ENCODE measurements at regions not wholly inside any gene's neighbourhood (a gene's known extent, or its start where the extent isn't known, plus 50 kb on each side); places are given as distances from the start of the nearest gene placed in this dataset.

DNA sequence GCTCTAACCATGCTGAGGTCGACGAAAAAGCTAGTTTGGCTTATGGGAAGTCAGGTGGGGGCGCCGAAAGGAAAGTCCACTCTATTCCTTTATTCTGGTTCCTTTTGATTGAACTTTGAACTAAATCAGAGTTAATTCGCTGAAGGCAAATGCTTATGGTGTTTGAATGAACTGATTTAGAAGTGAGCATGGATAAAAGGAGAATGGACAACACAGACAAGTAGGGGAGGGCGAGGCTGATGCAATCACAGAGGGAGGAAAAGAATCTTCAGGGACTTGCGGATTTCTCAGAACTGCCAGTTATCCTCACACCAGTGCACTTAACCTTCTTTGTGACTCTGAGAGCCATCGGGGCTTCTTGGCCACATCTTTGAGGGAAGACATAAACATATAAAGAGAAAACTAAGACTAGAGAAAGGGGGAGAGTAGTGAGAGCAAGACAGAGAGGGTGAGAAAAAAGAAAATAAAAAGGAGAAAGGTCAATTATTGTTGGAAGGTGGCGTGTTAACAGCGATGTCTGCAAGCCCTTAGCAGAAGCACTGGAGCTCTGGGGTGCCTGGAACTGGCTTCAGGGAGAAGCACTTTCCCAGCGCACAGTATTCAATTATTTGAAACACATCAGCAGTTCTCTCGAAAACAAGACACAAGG, 59.2 kb downstream of the PABIR2 start:
- Histone ChIP-seq H3K36me3 (no peaks in the 10 kb centered on the region), H3K9ac (no peak overlapping the region), H3K4me2 (no peak overlapping the region), H4K20me1 (peaks cover 0 to 5% (median 0%) of the 10 kb centered on the region in 11 experiments; a peak in 2 of 22 replicates), H3K27me3 (peaks cover 92 to 100% (median 100%) of the 10 kb centered on the region in 11 experiments), H3K9me3 (replicated peaks in 1 of 11) (peaks cover 0 to 13% (median 0%) of the 10 kb centered on the region in 11 experiments; a peak in 8 of 22 replicates), H3K4me1 (peaks cover 0 to 21% (median 4%) of the 10 kb centered on the region in 10 experiments; a peak in 8 of 20 replicates), H3K4me3 (no peak overlapping the region), H3K27ac (no peak overlapping the region)
- no peak for TF ChIP-seq Cebpa-rat (IDR thresholded peaks at IDR 0.05)

DNA sequence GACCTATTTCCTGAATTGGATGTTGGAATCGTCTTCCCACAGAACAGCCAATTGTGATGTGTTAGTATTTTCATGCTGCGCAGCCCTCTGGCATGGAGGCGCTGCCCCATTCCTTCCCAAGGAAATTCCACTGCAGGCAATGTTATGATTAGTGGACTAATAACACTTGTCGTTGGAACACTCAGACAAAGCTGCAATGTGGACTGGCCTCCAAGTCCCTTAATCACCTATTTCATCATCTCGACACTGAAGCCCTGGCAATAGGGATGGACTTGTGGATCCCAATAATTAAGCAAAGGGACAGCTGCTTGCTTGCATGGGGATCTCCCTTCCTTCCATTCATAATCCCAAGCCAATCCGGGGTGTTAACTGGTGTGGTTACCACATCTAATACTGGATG, 59.9 kb downstream of the PABIR2 start:
- Histone ChIP-seq H3K4me1 (peaks cover 0 to 21% (median 2%) of the 10 kb centered on the region in 10 experiments; a peak in 7 of 20 replicates), H3K9ac (no peak overlapping the region), H3K4me3 (no peak overlapping the region), H3K9me3 (replicated peaks in 1 of 11) (peaks cover 0 to 13% (median 0%) of the 10 kb centered on the region in 11 experiments; a peak in 8 of 22 replicates), H3K27me3 (peaks cover 92 to 100% (median 100%) of the 10 kb centered on the region in 11 experiments), H3K36me3 (no peaks in the 10 kb centered on the region), H4K20me1 (peaks cover 0 to 5% (median 0%) of the 10 kb centered on the region in 11 experiments; a peak in 2 of 22 replicates), H3K27ac (no peak overlapping the region), H3K4me2 (no peak overlapping the region)
- TF ChIP-seq Cebpa-rat (IDR thresholded peaks at IDR 0.05), result no peak

DNA sequence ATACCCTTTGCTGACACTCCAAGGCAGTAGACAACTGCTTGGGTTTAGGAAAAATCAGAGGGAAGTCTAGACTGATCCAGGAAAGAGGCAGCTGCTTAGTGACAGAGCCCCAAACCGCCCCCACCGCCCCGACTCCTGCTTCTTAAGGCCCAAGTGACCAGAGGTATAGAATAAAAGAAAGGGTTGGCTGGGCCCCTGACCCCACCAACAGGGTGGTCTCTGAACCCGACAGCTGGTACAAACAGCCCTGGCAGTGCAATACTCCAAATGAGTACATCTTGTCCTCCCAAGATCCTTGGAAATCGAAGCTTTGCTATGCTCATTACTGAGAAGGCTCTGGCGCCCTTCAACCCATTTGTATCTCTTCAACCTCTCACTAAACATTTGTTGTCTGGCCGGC, 60.6 kb downstream of the PABIR2 start:
- H3K4me3 ChIP-seq, result no peak overlapping the region
- H3K4me2 ChIP-seq, result no peak overlapping the region
- H3K9ac ChIP-seq, result no peak overlapping the region
- H4K20me1 ChIP-seq, result peaks cover 0 to 5% (median 0%) of the 10 kb centered on the region in 11 experiments; a peak in 2 of 22 replicates
- H3K4me1 ChIP-seq, result peaks cover 0 to 21% (median 2%) of the 10 kb centered on the region in 10 experiments; a peak in 7 of 20 replicates
- no peak overlapping the region for H3K27ac ChIP-seq
- peaks cover 97 to 100% (median 100%) of the 10 kb centered on the region in 11 experiments for H3K27me3 ChIP-seq
- no peaks in the 10 kb centered on the region for H3K36me3 ChIP-seq
- H3K9me3 ChIP-seq (replicated peaks in 1 of 11), result peaks cover 0 to 13% (median 0%) of the 10 kb centered on the region in 11 experiments; a peak in 8 of 22 replicates
- no peak for TF ChIP-seq Cebpa-rat (IDR thresholded peaks at IDR 0.05)

DNA sequence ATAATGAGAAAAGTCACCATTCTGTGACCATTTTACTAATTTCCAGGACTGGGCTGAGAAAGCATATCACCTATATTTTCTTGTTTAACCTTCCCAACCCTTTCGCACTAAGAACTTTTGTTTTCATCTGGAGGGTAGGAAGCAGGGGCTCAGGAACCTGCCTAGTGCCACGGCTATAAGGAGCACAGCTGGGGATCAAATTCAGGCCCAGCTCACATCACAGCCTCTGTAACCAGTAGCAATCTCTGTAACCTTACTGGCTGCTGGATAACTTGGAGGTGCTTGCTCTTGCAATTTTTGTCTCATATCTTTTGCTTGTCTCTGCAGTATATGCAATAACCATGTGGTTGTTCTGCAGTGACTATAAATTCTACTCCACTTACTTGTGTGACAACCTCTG, 62.0 kb downstream of the PABIR2 start:
- Histone ChIP-seq H3K36me3 (no peaks in the 10 kb centered on the region), H3K27ac (no peak overlapping the region), H3K4me2 (no peak overlapping the region; a peak in 2 of 22 replicates), H4K20me1 (peaks cover 0 to 5% (median 0%) of the 10 kb centered on the region in 11 experiments; a peak in 2 of 22 replicates), H3K4me1 (peaks cover 0 to 21% (median 2%) of the 10 kb centered on the region in 10 experiments; a peak in 6 of 20 replicates), H3K9ac (no peak overlapping the region), H3K4me3 (no peak overlapping the region), H3K9me3 (replicated peaks in 1 of 11) (0 out of 22 replicates have a peak, but pooled peaks cover 0 to 4% (median 0%) of the 10 kb centered on the region in 11 experiments), H3K27me3 (peaks cover 99 to 100% (median 100%) of the 10 kb centered on the region in 11 experiments)
- TF ChIP-seq Cebpa-rat (IDR thresholded peaks at IDR 0.05), result no peak

DNA sequence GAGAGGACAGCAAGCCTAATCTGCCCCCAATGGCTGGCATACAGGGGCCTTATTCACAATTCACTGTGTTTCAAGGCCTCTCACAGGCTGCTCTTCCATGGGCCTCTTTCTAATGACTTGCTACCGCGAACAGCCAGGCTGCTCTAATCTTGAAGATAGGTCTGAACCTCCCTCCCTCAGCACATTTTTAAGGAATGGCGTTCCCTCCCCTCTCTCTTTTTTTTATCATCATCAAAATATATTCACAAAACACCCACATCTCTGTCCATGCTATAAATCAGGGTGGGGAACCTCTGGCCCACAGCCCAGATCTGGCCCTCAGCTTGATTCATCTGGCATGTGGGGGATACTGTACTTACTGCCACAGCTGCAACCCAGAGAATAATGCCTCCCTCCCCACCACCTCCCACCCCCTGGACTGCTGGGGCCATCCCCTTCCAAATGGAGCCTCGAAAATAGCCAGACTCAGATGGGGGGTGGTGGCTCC, 62.5 kb downstream of the PABIR2 start:
- Histone ChIP-seq H3K4me1 (peaks cover 0 to 21% (median 2%) of the 10 kb centered on the region in 10 experiments; a peak in 6 of 20 replicates), H3K36me3 (no peaks in the 10 kb centered on the region), H3K4me3 (no peak overlapping the region), H3K4me2 (no peak overlapping the region; a peak in 1 of 22 replicates), H3K9ac (no peak overlapping the region), H3K27ac (no peak overlapping the region), H4K20me1 (peaks cover 0 to 5% (median 0%) of the 10 kb centered on the region in 11 experiments; a peak in 2 of 22 replicates), H3K27me3 (peaks cover 97 to 100% (median 100%) of the 10 kb centered on the region in 11 experiments), H3K9me3 (replicated peaks in 1 of 11) (no peaks in the 10 kb centered on the region)
- TF ChIP-seq Cebpa-rat (IDR thresholded peaks at IDR 0.05), result no peak

DNA sequence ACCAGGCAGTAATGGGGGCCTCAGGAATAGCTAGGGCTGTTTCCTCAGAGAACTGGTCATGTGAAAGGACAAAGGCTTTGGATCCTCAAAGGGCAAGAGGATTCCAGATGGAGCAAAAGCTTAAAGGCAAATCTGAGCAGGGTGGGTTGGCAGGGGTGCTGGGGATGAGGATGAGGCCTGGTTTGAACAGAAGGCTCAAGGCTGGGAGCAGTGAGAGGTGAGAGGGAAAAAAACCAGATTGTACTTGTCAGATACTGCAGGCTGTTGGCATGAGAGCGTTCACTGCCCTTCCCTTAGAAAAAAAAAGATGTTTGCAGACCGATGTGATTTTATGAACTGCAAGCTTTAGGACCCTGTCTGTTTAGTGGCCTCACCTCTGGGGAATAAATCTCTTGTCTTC, 63.4 kb downstream of the PABIR2 start:
- H3K4me1 ChIP-seq, result peaks cover 0 to 15% (median 0%) of the 10 kb centered on the region in 10 experiments; a peak in 3 of 20 replicates

DNA sequence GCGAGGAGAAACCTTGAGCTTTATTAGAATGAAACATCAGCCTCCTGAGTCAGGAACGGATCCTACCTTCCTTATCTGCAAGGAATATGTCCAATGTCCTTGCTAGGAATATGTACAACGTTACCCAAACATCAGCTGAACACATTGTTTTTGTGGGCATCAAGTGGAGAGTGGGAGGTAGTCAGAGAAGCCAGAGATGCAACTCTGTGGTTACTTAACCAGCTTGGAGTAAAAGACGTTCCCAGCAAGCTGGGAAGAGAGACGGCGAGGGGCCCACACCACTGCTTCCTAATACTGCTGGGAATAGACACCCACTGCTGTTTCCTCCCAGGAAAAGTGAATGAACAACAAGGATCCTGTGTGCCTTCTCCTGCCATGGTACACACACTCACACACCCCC, 64.3 kb downstream of the PABIR2 start:
- H3K36me3 ChIP-seq, result no peaks in the 10 kb centered on the region
- peaks cover 0 to 5% (median 0%) of the 10 kb centered on the region in 11 experiments; a peak in 2 of 22 replicates for H4K20me1 ChIP-seq
- no peak overlapping the region for H3K9ac ChIP-seq
- peaks cover 0 to 15% (median 0%) of the 10 kb centered on the region in 10 experiments; a peak in 3 of 20 replicates for H3K4me1 ChIP-seq
- no peak overlapping the region for H3K27ac ChIP-seq
- peaks cover 97 to 100% (median 100%) of the 10 kb centered on the region in 11 experiments for H3K27me3 ChIP-seq
- no peak overlapping the region for H3K4me3 ChIP-seq
- H3K4me2 ChIP-seq, result no peak overlapping the region
- TF ChIP-seq Cebpa-rat (IDR thresholded peaks at IDR 0.05), result no peak
- H3K9me3 ChIP-seq (replicated peaks in 1 of 11), result no peaks in the 10 kb centered on the region; a peak in 1 of 22 replicates

More for the DNA sequence above, 63.4 kb downstream of the PABIR2 start:
- no peak overlapping the region for H3K27ac ChIP-seq
- H3K4me3 ChIP-seq, result no peak overlapping the region
- peaks cover 97 to 100% (median 100%) of the 10 kb centered on the region in 11 experiments for H3K27me3 ChIP-seq
- H4K20me1 ChIP-seq, result peaks cover 0 to 5% (median 0%) of the 10 kb centered on the region in 11 experiments; a peak in 2 of 22 replicates
- H3K9ac ChIP-seq, result no peak overlapping the region
- no peak overlapping the region for H3K4me2 ChIP-seq
- H3K9me3 ChIP-seq (replicated peaks in 1 of 11), result no peaks in the 10 kb centered on the region
- TF ChIP-seq Cebpa-rat (IDR thresholded peaks at IDR 0.05), result no peak
- no peaks in the 10 kb centered on the region for H3K36me3 ChIP-seq

DNA sequence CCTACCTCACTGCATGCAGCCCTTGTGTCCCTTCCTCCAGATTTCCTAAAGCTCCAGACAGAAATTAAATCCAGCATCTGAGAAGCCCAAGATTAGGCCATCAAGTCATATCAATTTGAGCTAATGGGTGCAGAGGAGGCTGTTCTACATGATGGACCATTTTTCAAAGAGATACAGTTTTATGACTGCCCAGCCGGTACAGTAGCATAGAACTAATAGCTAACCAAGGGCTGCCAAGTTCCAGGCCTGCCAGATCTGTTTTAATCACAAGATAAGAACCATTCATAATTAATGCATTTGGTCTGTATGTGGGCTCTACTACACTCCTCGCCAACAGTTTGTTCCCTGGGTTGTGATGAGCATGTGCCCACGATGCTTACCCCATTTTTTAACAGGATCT, 64.9 kb downstream of the PABIR2 start:
- no peak overlapping the region for H3K4me3 ChIP-seq
- TF ChIP-seq Cebpa-rat (IDR thresholded peaks at IDR 0.05), result no peak
- no peak overlapping the region for H3K27ac ChIP-seq
- H3K27me3 ChIP-seq, result peaks cover 97 to 100% (median 100%) of the 10 kb centered on the region in 11 experiments
- H3K9me3 ChIP-seq (replicated peaks in 1 of 11), result no peaks in the 10 kb centered on the region; a peak in 1 of 22 replicates
- H4K20me1 ChIP-seq, result peaks cover 0 to 5% (median 0%) of the 10 kb centered on the region in 11 experiments; a peak in 2 of 22 replicates
- H3K36me3 ChIP-seq, result no peaks in the 10 kb centered on the region
- no peak overlapping the region for H3K4me2 ChIP-seq
- H3K9ac ChIP-seq, result no peak overlapping the region
- peaks cover 0 to 15% (median 0%) of the 10 kb centered on the region in 10 experiments; a peak in 3 of 20 replicates for H3K4me1 ChIP-seq

DNA sequence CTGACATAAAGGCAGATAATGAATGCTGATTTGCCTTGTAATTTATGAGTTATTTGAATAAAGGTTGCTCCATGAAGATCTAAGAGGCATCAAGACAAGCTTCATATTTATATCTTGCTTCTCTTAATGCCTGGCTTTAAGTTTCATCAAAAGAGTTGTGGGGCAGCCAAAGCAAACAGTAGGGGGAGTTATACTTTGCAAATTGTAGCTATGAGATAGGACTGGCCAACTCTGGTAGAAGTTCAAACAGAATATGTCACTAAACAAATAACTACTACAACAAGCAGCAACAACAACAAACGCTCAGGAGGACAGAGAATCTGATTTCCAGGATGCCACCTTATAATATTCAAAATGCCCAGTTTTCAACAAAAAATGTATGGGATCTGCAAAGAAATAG, 69.1 kb upstream of the PLAC1 start:
- Histone ChIP-seq H3K9ac (no peak overlapping the region), H3K36me3 (no peaks in the 10 kb centered on the region), H3K4me1 (no peaks in the 10 kb centered on the region), H3K4me2 (no peak overlapping the region), H3K27ac (no peak overlapping the region), H4K20me1 (0 out of 22 replicates have a peak, but pooled peaks cover 0 to 5% (median 0%) of the 10 kb centered on the region in 11 experiments), H3K27me3 (peaks cover 87 to 100% (median 95%) of the 10 kb centered on the region in 11 experiments), H3K9me3 (replicated peaks in 1 of 11) (peaks cover 0 to 2% (median under 1%) of the 10 kb centered on the region in 11 experiments; a peak in 12 of 22 replicates), H3K4me3 (no peak overlapping the region)
- TF ChIP-seq Cebpa-rat (IDR thresholded peaks at IDR 0.05), result no peak
